H1 (cell line): ENCODE measurements at regions not wholly inside any gene's neighbourhood (a gene's known extent, or its start where the extent isn't known, plus 50 kb on each side); places are given as distances from the start of the nearest gene placed in this dataset.

Source experiments
- CTCF ChIA-PET: fragments of 300-600 bp; sonication (Branson Sonifier 250); formaldehyde crosslinking; loops from one replicate; lab custom pipeline; 2021; ENCODE audit not compliant: partially characterized antibody; lab: Charles Lee
- POLR2A ChIA-PET: fragments of 300-600 bp; sonication (Branson Sonifier 250); formaldehyde crosslinking; loops from one replicate; lab custom pipeline; 2021; ENCODE audit warnings: inconsistent platforms; ENCODE audit not compliant: partially characterized antibody; lab: Charles Lee
- DNase-seq, 2 experiments: peaks; one replicate each; pipeline versions ENCODE4 v3.0.0 to v3.0.0-alpha.2; 2010 to 2022; ENCODE audit warnings: low spot score in 2 of 2, low read depth in 1 of 2, mixed read lengths in 1 of 2
- FAIRE-seq: peaks from 2 replicates; lab custom pipeline; 2011; peaks lifted over from hg19 to GRCh38; lab: Jason Lieb, UNC
- H2AFZ ChIP-seq: 2 replicates; pipeline ENCODE4 v1.8.1; 2012; ENCODE audit warnings: low read length, inconsistent platforms
- H2AK5ac ChIP-seq: 2 replicates; pipeline ENCODE4 v1.6.1; 2013; ENCODE audit warnings: low read depth, low read length
- H2BK120ac ChIP-seq: replicated peaks from 2 replicates; pipeline ENCODE3; 2013; ENCODE audit warnings: low read depth, low read length, inconsistent platforms
- H2BK12ac ChIP-seq: 2 replicates; pipeline ENCODE4 v1.6.1; 2013; ENCODE audit warnings: low read depth, low read length
- H2BK15ac ChIP-seq: 2 replicates; pipeline ENCODE4 v1.6.1; 2013; ENCODE audit warnings: low read length
- H2BK20ac ChIP-seq: 2 replicates; pipeline ENCODE4 v1.6.1; 2013; ENCODE audit warnings: low read length
- H2BK5ac ChIP-seq: 2 replicates; pipeline ENCODE4 v1.6.1; 2013; ENCODE audit warnings: low read depth, low read length
- H3K14ac ChIP-seq: 2 replicates; pipeline ENCODE4 v1.6.1; 2013; ENCODE audit warnings: inconsistent platforms; ENCODE audit not compliant: insufficient read length
- H3K18ac ChIP-seq: 2 replicates; pipeline ENCODE4 v1.6.1; 2013; ENCODE audit warnings: low read length; ENCODE audit errors: extremely low read depth
- H3K23ac ChIP-seq: 2 replicates; pipeline ENCODE4 v1.6.1; 2013; ENCODE audit warnings: inconsistent platforms; ENCODE audit not compliant: insufficient read length
- H3K23me2 ChIP-seq: 2 replicates; pipeline ENCODE4 v1.6.1; 2013; ENCODE audit warnings: low read depth, low read length
- H3K27ac ChIP-seq: 2 replicates; pipeline ENCODE4 v1.6.1; 2011; ENCODE audit warnings: low read depth, low read length, inconsistent platforms
- H3K27me3 ChIP-seq, 4 experiments: replicated peaks in 1 of 4; 1 replicate in 1 of 4; 2 replicates in 3 of 4; pipeline versions ENCODE4 v1.6.1 to v1.8.1; 2011 to 2013; ENCODE audit warnings: low read length in 3 of 4, mild to moderate bottlenecking in 3 of 4, inconsistent platforms in 2 of 4, mixed read lengths in 2 of 4, moderate library complexity in 1 of 4; ENCODE audit not compliant: control insufficient read depth in 3 of 4, insufficient read depth in 3 of 4; ENCODE audit errors: extremely low read depth in 1 of 4
- H3K36me3 ChIP-seq, 4 experiments: 2 replicates each; pipeline versions ENCODE4 v1.6.1 to v1.8.1; 2011 to 2013; ENCODE audit warnings: mild to moderate bottlenecking in 4 of 4, low read length in 3 of 4, moderate library complexity in 2 of 4, control low read depth in 1 of 4, inconsistent platforms in 1 of 4; ENCODE audit not compliant: insufficient read depth in 4 of 4, control insufficient read depth in 2 of 4
- H3K4ac ChIP-seq: replicated peaks from 2 replicates; pipeline ENCODE3; 2013; ENCODE audit warnings: low read length, low read depth, mixed read lengths, inconsistent platforms; ENCODE audit not compliant: insufficient read length
- H3K4me1 ChIP-seq, 4 experiments: replicated peaks in 1 of 4; 1 replicate in 1 of 4; 2 replicates in 3 of 4; pipeline versions ENCODE4 v1.6.1 to v1.8.1; 2011 to 2013; ENCODE audit warnings: low read length in 3 of 4, inconsistent platforms in 2 of 4, mixed read lengths in 1 of 4; ENCODE audit not compliant: insufficient read depth in 4 of 4, control insufficient read depth in 3 of 4
- H3K4me2 ChIP-seq, 2 experiments: 2 replicates each; pipeline versions ENCODE4 v1.6.1 to v1.8.1; 2011 to 2013; ENCODE audit warnings: low read depth in 2 of 2, low read length in 2 of 2, control low read depth in 1 of 2, inconsistent platforms in 1 of 2, mild to moderate bottlenecking in 1 of 2; ENCODE audit not compliant: insufficient read depth in 1 of 2
- H3K4me3 ChIP-seq, 4 experiments: fragments of 200-600, 300-600 bp in 1 of 4; sonication (generic), shearing (Covaris generic), sonication (Bioruptor Twin) in 1 of 4; 2 replicates each; pipeline versions ENCODE4 v1.5.1 to v1.8.1; 2011 to 2016; ENCODE audit warnings: low read length in 4 of 4, low read depth in 3 of 4, control low read depth in 2 of 4, inconsistent platforms in 2 of 4, mild to moderate bottlenecking in 2 of 4, mixed read lengths in 1 of 4, moderate library complexity in 1 of 4; ENCODE audit not compliant: insufficient read depth in 2 of 4; ENCODE audit errors: extremely low read depth in 1 of 4
- H3K56ac ChIP-seq: replicated peaks from 2 replicates; pipeline ENCODE3; 2013; ENCODE audit warnings: low read depth, mild to moderate bottlenecking, mixed read lengths, low read length, inconsistent platforms; ENCODE audit not compliant: insufficient read length
- H3K79me1 ChIP-seq: 2 replicates; pipeline ENCODE4 v1.6.1; 2013; ENCODE audit warnings: low read depth, low read length, control low read depth
- H3K79me2 ChIP-seq, 2 experiments: 2 replicates each; pipeline versions ENCODE4 v1.6.1 to v1.8.1; 2012 to 2013; ENCODE audit warnings: low read length in 2 of 2, mild to moderate bottlenecking in 2 of 2, inconsistent platforms in 1 of 2; ENCODE audit not compliant: insufficient read depth in 2 of 2, control insufficient read depth in 1 of 2
- H3K9ac ChIP-seq, 4 experiments: replicated peaks in 1 of 4; 1 replicate in 1 of 4; 2 replicates in 3 of 4; pipeline versions ENCODE4 v1.6.1 to v1.8.1; 2011 to 2013; ENCODE audit warnings: low read depth in 3 of 4, low read length in 3 of 4, control low read depth in 2 of 4, mild to moderate bottlenecking in 2 of 4, moderate library complexity in 2 of 4, inconsistent platforms in 1 of 4; ENCODE audit errors: extremely low read depth in 1 of 4
- H3K9me3 ChIP-seq, 2 experiments: 2 replicates each; pipeline versions ENCODE4 v1.6.1 to v1.8.1; 2012 to 2013; ENCODE audit warnings: mild to moderate bottlenecking in 2 of 2, moderate library complexity in 2 of 2, control low read depth in 1 of 2, inconsistent platforms in 1 of 2, low read depth in 1 of 2, low read length in 1 of 2, mixed read lengths in 1 of 2; ENCODE audit not compliant: insufficient read depth in 2 of 2
- H4K20me1 ChIP-seq, 2 experiments: replicated peaks in 1 of 2; 2 replicates each; pipeline versions ENCODE3 to v1.8.1; 2011 to 2013; ENCODE audit warnings: inconsistent platforms in 2 of 2, low read length in 2 of 2, mild to moderate bottlenecking in 1 of 2; ENCODE audit not compliant: insufficient read depth in 2 of 2, control insufficient read depth in 1 of 2
- H4K5ac ChIP-seq: 2 replicates; pipeline ENCODE4 v1.6.1; 2013; ENCODE audit warnings: low read length, low read depth, mixed read lengths, inconsistent platforms; ENCODE audit not compliant: insufficient read length
- H4K8ac ChIP-seq: 2 replicates; pipeline ENCODE4 v1.8.0; 2013; ENCODE audit warnings: mild to moderate bottlenecking, moderate library complexity, low read length, inconsistent platforms; ENCODE audit not compliant: insufficient read depth; ENCODE audit errors: extremely low read depth
- H4K91ac ChIP-seq: replicated peaks from 2 replicates; pipeline ENCODE3; 2013; ENCODE audit warnings: low read length, mixed read lengths, inconsistent platforms; ENCODE audit not compliant: insufficient read length
- BACH1 ChIP-seq: IDR thresholded peaks from 2 replicates; pipeline ENCODE4 v1.6.1; 2012; ENCODE audit warnings: low read length, improper control_type of control experiment
- CBX8 ChIP-seq: fragments of 300-800, 300-1000 bp; sonication (generic); IDR thresholded peaks from 2 replicates; pipeline ENCODE4 v1.7.1; 2016; ENCODE audit warnings: low read depth, low read length, borderline replicate concordance
- CEBPB ChIP-seq: IDR thresholded peaks from 2 replicates; pipeline ENCODE4 v1.6.1; 2012; ENCODE audit warnings: low read depth, low read length
- CHD1 ChIP-seq: IDR thresholded peaks from 2 replicates; pipeline ENCODE4 v1.6.1; 2012; ENCODE audit warnings: low read depth, low read length, improper control_type of control experiment
- CTBP2 ChIP-seq: IDR thresholded peaks from 2 replicates; pipeline ENCODE4 v1.7.0; 2011; ENCODE audit warnings: borderline replicate concordance, mild to moderate bottlenecking, moderate library complexity, mixed read lengths, low read length; ENCODE audit not compliant: insufficient read depth, insufficient read length
- E2F6 ChIP-seq: IDR thresholded peaks from 2 replicates; pipeline ENCODE4 v1.6.1; 2012; ENCODE audit warnings: inconsistent platforms
- EZH2 ChIP-seq: fragments of 200-600 bp; sonication (generic); IDR thresholded peaks from 2 replicates; pipeline ENCODE4 v1.7.1; 2012; ENCODE audit warnings: low read depth, mild to moderate bottlenecking, moderate library complexity, low read length, inconsistent platforms; ENCODE audit not compliant: severe bottlenecking
- FOSL1 ChIP-seq: IDR thresholded peaks from 2 replicates; pipeline ENCODE4 v1.6.1; 2011; ENCODE audit warnings: mild to moderate bottlenecking, low read depth, low read length, moderate library complexity; ENCODE audit not compliant: insufficient read depth
- JUN ChIP-seq: IDR thresholded peaks from 2 replicates; pipeline ENCODE4 v1.6.1; 2011; ENCODE audit warnings: low read depth, mild to moderate bottlenecking, improper control_type of control experiment, low read length
- POLR2A ChIP-seq, 2 experiments: IDR thresholded peaks; 1 replicate in 1 of 2; 2 replicates in 1 of 2; pipeline ENCODE4 v1.6.1; 2011; ENCODE audit warnings: low read depth in 2 of 2, low read length in 2 of 2, mild to moderate bottlenecking in 2 of 2; ENCODE audit errors: control extremely low read depth in 1 of 2
- POLR2AphosphoS5 ChIP-seq: IDR thresholded peaks from 2 replicates; pipeline ENCODE4 v1.6.1; 2011; ENCODE audit warnings: low read depth, low read length
- POU5F1 ChIP-seq: IDR thresholded peaks from 2 replicates; pipeline ENCODE4 v1.6.1; 2011; ENCODE audit warnings: low read depth, mild to moderate bottlenecking, low read length, moderate library complexity
- SIN3A ChIP-seq, 2 experiments: IDR thresholded peaks in 1 of 2; conservative IDR thresholded peaks in 1 of 2; 2 replicates each; pipeline ENCODE4 v1.6.1; 2011 to 2012; ENCODE audit warnings: low read length in 2 of 2, improper control_type of control experiment in 1 of 2, low read depth in 1 of 2, mild to moderate bottlenecking in 1 of 2
- TAF1 ChIP-seq: IDR thresholded peaks from 2 replicates; pipeline ENCODE4 v1.6.1; 2011; ENCODE audit warnings: mild to moderate bottlenecking, low read depth, low read length
- TBP ChIP-seq: IDR thresholded peaks from 2 replicates; pipeline ENCODE4 v1.6.1; 2011; ENCODE audit warnings: low read depth, low read length, improper control_type of control experiment
- TCF12 ChIP-seq: IDR thresholded peaks from 2 replicates; pipeline ENCODE4 v1.6.1; 2011; ENCODE audit warnings: low read depth, mild to moderate bottlenecking, low read length
- ZNF274 ChIP-seq: IDR thresholded peaks from 2 replicates; pipeline ENCODE4 v1.7.0; 2012; ENCODE audit warnings: low read length, borderline replicate concordance; ENCODE audit errors: extremely low read depth

GRCh38 chr13:79771493-79771892 lies 290.5 kb downstream of the NDFIP2 start:
- no peak overlapping the region for H3K56ac ChIP-seq
- no peak overlapping the region for H3K14ac ChIP-seq
- H3K23me2 ChIP-seq, result no peaks in the 10 kb centered on the region
- H3K23ac ChIP-seq, result no peak overlapping the region
- ChIA-PET CTCF (interaction anchor here (1.5 kb wide), 1 partner anchor 12 kb away, joined by 7 read pairs; no protein-coding TSS in a partner anchor), POLR2A (no interaction called here)
- H2BK20ac ChIP-seq, result no peak overlapping the region
- no peak overlapping the region for H3K4me2 ChIP-seq
- no peak overlapping the region for H3K18ac ChIP-seq
- H2BK120ac ChIP-seq, result no peak overlapping the region
- DNase-seq (no peak), FAIRE-seq (no peak)
- no peak overlapping the region for H3K27ac ChIP-seq
- H2BK12ac ChIP-seq, result no peak overlapping the region
- H2BK15ac ChIP-seq, result no peak overlapping the region
- H4K5ac ChIP-seq, result no peak overlapping the region
- no peaks in the 10 kb centered on the region; a peak in 1 of 8 replicates for H3K36me3 ChIP-seq
- no peak overlapping the region for H4K91ac ChIP-seq
- H3K79me2 ChIP-seq, result no peaks in the 10 kb centered on the region
- no peak overlapping the region for H2AFZ ChIP-seq
- H3K9me3 ChIP-seq, result peaks cover 0 to 3% of the 10 kb centered on the region in 2 experiments; a peak in 1 of 4 replicates
- H2BK5ac ChIP-seq, result no peak overlapping the region
- no peak overlapping the region for H4K8ac ChIP-seq
- no peak overlapping the region for H3K4ac ChIP-seq
- H4K20me1 ChIP-seq, result no peaks in the 10 kb centered on the region
- H3K27me3 ChIP-seq, result no peaks in the 10 kb centered on the region
- no peak overlapping the region for H3K9ac ChIP-seq
- no peak overlapping the region for H2AK5ac ChIP-seq
- no peaks in the 10 kb centered on the region for H3K79me1 ChIP-seq
- H3K4me3 ChIP-seq, result no peak overlapping the region
- H3K4me1 ChIP-seq, result no peaks in the 10 kb centered on the region; a peak in 1 of 7 replicates
- no peak for TF ChIP-seq SIN3A (conservative IDR thresholded peaks at IDR 0.05 in 1 of 2, IDR thresholded peaks at IDR 0.05 in 1 of 2; ENCODE audit: low read depth in 1 of 2, low read length in 2 of 2)
- TF ChIP-seq TAF1, result no peak
- TF ChIP-seq TBP, result no peak
- no peak for TF ChIP-seq EZH2
- TF ChIP-seq CHD1, result no peak
- TF ChIP-seq POLR2AphosphoS5, result no peak
- TF ChIP-seq POU5F1, result no peak
- no peak for TF ChIP-seq E2F6
- TF ChIP-seq ZNF274, result no peak
- TF ChIP-seq CBX8, result no peak
- no peak for TF ChIP-seq BACH1
- TF ChIP-seq JUN, result no peak
- TF ChIP-seq POLR2A (IDR thresholded peaks at IDR 0.05; ENCODE audit: control extremely low read depth in 1 of 2, low read depth in 2 of 2, low read length in 2 of 2), result no peak
- TF ChIP-seq CEBPB, result no peak
- TF ChIP-seq CTBP2, result no peak
- TF ChIP-seq FOSL1, result no peak
- TF ChIP-seq TCF12, result no peak
